WTC11 (cell line): ENCODE measurements at regions not wholly inside any gene's neighbourhood (a gene's known extent, or its start where the extent isn't known, plus 50 kb on each side); places are given as distances from the start of the nearest gene placed in this dataset.

Experiments used
- ATAC-seq: fragments of 200-7000 bp; cut with Tn5 transposase; 2 replicates; pipeline ENCODE4 v1.10.0; 2021; ENCODE audit warnings: mild to moderate bottlenecking, moderate library complexity
- CTCF ChIA-PET: fragments of 300-600 bp; sonication (Branson Sonifier 250); formaldehyde crosslinking; loops from one replicate; lab custom pipeline; 2021; ENCODE audit warnings: antibody characterized with exemption; lab: Charles Lee
- POLR2A ChIA-PET: fragments of 350-600 bp; sonication (Branson Sonifier 250); formaldehyde crosslinking; loops from one replicate; lab custom pipeline; 2021; ENCODE audit warnings: antibody characterized with exemption; lab: Charles Lee
- DNase-seq: peaks from one replicate; pipeline ENCODE4 v3.0.0; 2021; ENCODE audit warnings: low spot score
- H3K27ac Mint-ChIP-seq: 2 replicates; pipeline ENCODE4 v1.8.0; 2021; ENCODE audit warnings: mixed read lengths
- H3K27me3 Mint-ChIP-seq: 2 replicates; pipeline ENCODE4 v1.8.0; 2021; ENCODE audit warnings: low read depth, mild to moderate bottlenecking, moderate library complexity, mixed read lengths
- H3K36me3 Mint-ChIP-seq: 2 replicates; pipeline ENCODE4 v1.8.0; 2021; ENCODE audit warnings: mixed read lengths
- H3K4me1 Mint-ChIP-seq: 2 replicates; pipeline ENCODE4 v1.8.0; 2022; ENCODE audit warnings: mixed read lengths
- H3K4me3 Mint-ChIP-seq: 2 replicates; pipeline ENCODE4 v1.8.0; 2021; ENCODE audit warnings: mild to moderate bottlenecking, moderate library complexity, mixed read lengths
- H3K9me3 Mint-ChIP-seq: 2 replicates; pipeline ENCODE4 v1.8.0; 2021; ENCODE audit warnings: mixed read lengths
- CREB1 ChIP-seq: sonication (generic); formaldehyde crosslinking; IDR thresholded peaks from 2 replicates; pipeline ENCODE4 v1.8.0; 2023; ENCODE audit warnings: mild to moderate bottlenecking, missing genetic modification reagents
- CTCF ChIP-seq: fragments of 200-600 bp; IDR thresholded peaks from 2 replicates; pipeline ENCODE4 v1.8.0; 2022; ENCODE audit warnings: antibody characterized with exemption
- FOXK1 ChIP-seq: sonication (generic); formaldehyde crosslinking; IDR thresholded peaks from 2 replicates; pipeline ENCODE4 v1.8.0; 2022; ENCODE audit warnings: mild to moderate bottlenecking, moderate library complexity, missing genetic modification reagents
- FOXP1 ChIP-seq: sonication (generic); formaldehyde crosslinking; IDR thresholded peaks from 2 replicates; pipeline ENCODE4 v1.8.0; 2022; ENCODE audit warnings: missing genetic modification reagents, mild to moderate bottlenecking, moderate library complexity, borderline replicate concordance
- HMGA2 ChIP-seq: fragments of 250-450 bp; sonication (Bioruptor Pico); IDR thresholded peaks from 2 replicates; pipeline ENCODE4 v1.4.0; 2021; ENCODE audit warnings: mild to moderate bottlenecking, moderate library complexity
- JUN ChIP-seq: sonication (generic); formaldehyde crosslinking; IDR thresholded peaks from 2 replicates; pipeline ENCODE4 v1.8.0; 2023; ENCODE audit warnings: mild to moderate bottlenecking, missing genetic modification reagents
- NR2C2 ChIP-seq: sonication (generic); formaldehyde crosslinking; IDR thresholded peaks from 2 replicates; pipeline ENCODE4 v1.8.0; 2022; ENCODE audit warnings: mild to moderate bottlenecking, missing genetic modification reagents
- SOX15 ChIP-seq: fragments of 250-450 bp; sonication (Bioruptor Pico); IDR thresholded peaks from 2 replicates; pipeline ENCODE4 v1.9.0; 2021; ENCODE audit warnings: mild to moderate bottlenecking
- STAT6 ChIP-seq: sonication (generic); formaldehyde crosslinking; conservative IDR thresholded peaks from 2 replicates; pipeline ENCODE4 v1.8.1; 2023; ENCODE audit warnings: mild to moderate bottlenecking, low read depth, missing genetic modification reagents, moderate library complexity
- ZBTB21 ChIP-seq: sonication (generic); formaldehyde crosslinking; IDR thresholded peaks from 2 replicates; pipeline ENCODE4 v1.8.1; 2023; ENCODE audit warnings: mild to moderate bottlenecking, missing genetic modification reagents, borderline replicate concordance
- ZNF416 ChIP-seq: fragments of 250-450 bp; sonication (Bioruptor Pico); IDR thresholded peaks from 2 replicates; pipeline ENCODE4 v1.9.0; 2021; ENCODE audit warnings: mild to moderate bottlenecking, inconsistent platforms
- ZNF423 ChIP-seq: fragments of 250-450 bp; sonication (Bioruptor Pico); IDR thresholded peaks from 2 replicates; pipeline ENCODE4 v2.1.2; 2022; ENCODE audit warnings: mild to moderate bottlenecking, moderate library complexity
- ZNF532 ChIP-seq: fragments of 250-450 bp; sonication (Bioruptor Pico); IDR thresholded peaks from 2 replicates; pipeline ENCODE4 v1.9.0; 2021; ENCODE audit warnings: mild to moderate bottlenecking, borderline replicate concordance
- ZNF671 ChIP-seq: fragments of 250-450 bp; sonication (Bioruptor Pico); IDR thresholded peaks from 2 replicates; pipeline ENCODE4 v1.8.0; 2021; ENCODE audit warnings: mild to moderate bottlenecking
- TF ChIP-seq, protein P1 (sequence below): sonication (generic); formaldehyde crosslinking; IDR thresholded peaks from 2 replicates; pipeline ENCODE4 v1.8.1; 2023; ENCODE audit warnings: mild to moderate bottlenecking, missing genetic modification reagents, moderate library complexity
- TF ChIP-seq, protein P2 (sequence below): sonication (generic); formaldehyde crosslinking; IDR thresholded peaks from 2 replicates; pipeline ENCODE4 v1.8.0; 2023; ENCODE audit warnings: missing genetic modification reagents, mild to moderate bottlenecking, borderline replicate concordance
- TF ChIP-seq, protein P3 (sequence below): fragments of 250-450 bp; sonication (Bioruptor Pico); IDR thresholded peaks from 2 replicates; pipeline ENCODE4 v1.9.0; 2021; ENCODE audit warnings: mild to moderate bottlenecking
- TF ChIP-seq, protein P4 (sequence below): sonication (generic); formaldehyde crosslinking; IDR thresholded peaks from 2 replicates; pipeline ENCODE4 v1.8.1; 2023; ENCODE audit warnings: mild to moderate bottlenecking, missing genetic modification reagents, moderate library complexity

GRCh38 chr2:122634256-122634655 is 878.8 kb downstream of the TSN start:
- Mint-ChIP-seq H3K36me3 (no peaks in the 10 kb centered on the region), H3K4me3 (no peak overlapping the region), H3K9me3 (no peaks in the 10 kb centered on the region), H3K27me3 (no peaks in the 10 kb centered on the region; the same call in 1 of the 2 replicates), H3K27ac (no peak overlapping the region), H3K4me1 (peaks cover under 1% of the 10 kb centered on the region; the same call in 1 of the 2 replicates)
- no peak for ATAC-seq
- DNase-seq: no peak
- TF ChIP-seq, protein P1, sequence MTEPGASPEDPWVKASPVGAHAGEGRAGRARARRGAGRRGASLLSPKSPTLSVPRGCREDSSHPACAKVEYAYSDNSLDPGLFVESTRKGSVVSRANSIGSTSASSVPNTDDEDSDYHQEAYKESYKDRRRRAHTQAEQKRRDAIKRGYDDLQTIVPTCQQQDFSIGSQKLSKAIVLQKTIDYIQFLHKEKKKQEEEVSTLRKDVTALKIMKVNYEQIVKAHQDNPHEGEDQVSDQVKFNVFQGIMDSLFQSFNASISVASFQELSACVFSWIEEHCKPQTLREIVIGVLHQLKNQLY (CRISPR knock-in tag): no peak
- no peak for TF ChIP-seq ZNF423 (CRISPR knock-in tag)
- no peak for TF ChIP-seq SOX15 (CRISPR knock-in tag)
- TF ChIP-seq FOXK1 (CRISPR knock-in tag): no peak
- TF ChIP-seq FOXP1 (CRISPR knock-in tag): no peak
- ChIA-PET CTCF (no interaction called here), POLR2A (no interaction called here)

DNA sequence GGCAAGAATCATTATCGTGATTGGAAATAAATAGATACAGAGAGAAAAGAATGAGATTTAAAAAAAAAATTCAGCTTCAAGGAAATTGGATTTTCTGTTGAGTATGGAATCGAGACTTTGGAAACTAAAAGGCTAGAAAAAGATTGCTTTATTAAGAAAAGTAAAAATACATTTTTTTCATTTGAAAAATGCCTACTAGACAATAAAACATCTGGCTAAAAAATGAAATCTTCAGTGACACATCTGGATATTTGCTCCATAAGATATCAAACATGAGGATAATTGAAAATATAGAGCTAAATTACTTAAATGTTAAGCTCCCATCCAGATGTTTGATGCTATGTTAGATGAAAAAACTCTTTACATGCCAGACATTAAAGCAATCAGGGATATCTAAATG is 879.5 kb downstream of the TSN start:
- Mint-ChIP-seq H3K36me3 (no peaks in the 10 kb centered on the region), H3K4me3 (no peak overlapping the region)
- POLR2A ChIA-PET: no interaction called here

More for the DNA sequence above, 879.5 kb downstream of the TSN start:
- no peak overlapping the region for H3K27ac Mint-ChIP-seq
- DNase-seq (no peak), ATAC-seq (no peak)
- TF ChIP-seq CTCF: no peak
- TF ChIP-seq HMGA2: no peak
- no peak for TF ChIP-seq JUN (CRISPR knock-in tag)
- no peak for TF ChIP-seq ZNF671
- TF ChIP-seq, protein P2, sequence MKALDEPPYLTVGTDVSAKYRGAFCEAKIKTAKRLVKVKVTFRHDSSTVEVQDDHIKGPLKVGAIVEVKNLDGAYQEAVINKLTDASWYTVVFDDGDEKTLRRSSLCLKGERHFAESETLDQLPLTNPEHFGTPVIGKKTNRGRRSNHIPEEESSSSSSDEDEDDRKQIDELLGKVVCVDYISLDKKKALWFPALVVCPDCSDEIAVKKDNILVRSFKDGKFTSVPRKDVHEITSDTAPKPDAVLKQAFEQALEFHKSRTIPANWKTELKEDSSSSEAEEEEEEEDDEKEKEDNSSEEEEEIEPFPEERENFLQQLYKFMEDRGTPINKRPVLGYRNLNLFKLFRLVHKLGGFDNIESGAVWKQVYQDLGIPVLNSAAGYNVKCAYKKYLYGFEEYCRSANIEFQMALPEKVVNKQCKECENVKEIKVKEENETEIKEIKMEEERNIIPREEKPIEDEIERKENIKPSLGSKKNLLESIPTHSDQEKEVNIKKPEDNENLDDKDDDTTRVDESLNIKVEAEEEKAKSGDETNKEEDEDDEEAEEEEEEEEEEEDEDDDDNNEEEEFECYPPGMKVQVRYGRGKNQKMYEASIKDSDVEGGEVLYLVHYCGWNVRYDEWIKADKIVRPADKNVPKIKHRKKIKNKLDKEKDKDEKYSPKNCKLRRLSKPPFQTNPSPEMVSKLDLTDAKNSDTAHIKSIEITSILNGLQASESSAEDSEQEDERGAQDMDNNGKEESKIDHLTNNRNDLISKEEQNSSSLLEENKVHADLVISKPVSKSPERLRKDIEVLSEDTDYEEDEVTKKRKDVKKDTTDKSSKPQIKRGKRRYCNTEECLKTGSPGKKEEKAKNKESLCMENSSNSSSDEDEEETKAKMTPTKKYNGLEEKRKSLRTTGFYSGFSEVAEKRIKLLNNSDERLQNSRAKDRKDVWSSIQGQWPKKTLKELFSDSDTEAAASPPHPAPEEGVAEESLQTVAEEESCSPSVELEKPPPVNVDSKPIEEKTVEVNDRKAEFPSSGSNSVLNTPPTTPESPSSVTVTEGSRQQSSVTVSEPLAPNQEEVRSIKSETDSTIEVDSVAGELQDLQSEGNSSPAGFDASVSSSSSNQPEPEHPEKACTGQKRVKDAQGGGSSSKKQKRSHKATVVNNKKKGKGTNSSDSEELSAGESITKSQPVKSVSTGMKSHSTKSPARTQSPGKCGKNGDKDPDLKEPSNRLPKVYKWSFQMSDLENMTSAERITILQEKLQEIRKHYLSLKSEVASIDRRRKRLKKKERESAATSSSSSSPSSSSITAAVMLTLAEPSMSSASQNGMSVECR (CRISPR knock-in tag): no peak
- TF ChIP-seq, protein P3, sequence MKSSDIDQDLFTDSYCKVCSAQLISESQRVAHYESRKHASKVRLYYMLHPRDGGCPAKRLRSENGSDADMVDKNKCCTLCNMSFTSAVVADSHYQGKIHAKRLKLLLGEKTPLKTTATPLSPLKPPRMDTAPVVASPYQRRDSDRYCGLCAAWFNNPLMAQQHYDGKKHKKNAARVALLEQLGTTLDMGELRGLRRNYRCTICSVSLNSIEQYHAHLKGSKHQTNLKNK: no peak
- no peak for TF ChIP-seq ZNF416 (CRISPR knock-in tag)
- TF ChIP-seq CREB1 (CRISPR knock-in tag): no peak
- TF ChIP-seq STAT6 (CRISPR knock-in tag): no peak
- no peak for TF ChIP-seq ZNF423 (CRISPR knock-in tag)
- TF ChIP-seq, protein P4, sequence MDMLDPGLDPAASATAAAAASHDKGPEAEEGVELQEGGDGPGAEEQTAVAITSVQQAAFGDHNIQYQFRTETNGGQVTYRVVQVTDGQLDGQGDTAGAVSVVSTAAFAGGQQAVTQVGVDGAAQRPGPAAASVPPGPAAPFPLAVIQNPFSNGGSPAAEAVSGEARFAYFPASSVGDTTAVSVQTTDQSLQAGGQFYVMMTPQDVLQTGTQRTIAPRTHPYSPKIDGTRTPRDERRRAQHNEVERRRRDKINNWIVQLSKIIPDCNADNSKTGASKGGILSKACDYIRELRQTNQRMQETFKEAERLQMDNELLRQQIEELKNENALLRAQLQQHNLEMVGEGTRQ: no peak
- no peak for TF ChIP-seq ZNF532
- TF ChIP-seq NR2C2: no peak
- TF ChIP-seq ZBTB21 (CRISPR knock-in tag): no peak
- H3K9me3 Mint-ChIP-seq: no peaks in the 10 kb centered on the region
- CTCF ChIA-PET: no interaction called here
- peaks cover 7% of the 10 kb centered on the region; the same call in 1 of the 2 replicates for H3K4me1 Mint-ChIP-seq
- no peaks in the 10 kb centered on the region; the same call in 1 of the 2 replicates for H3K27me3 Mint-ChIP-seq
